Suppressor macrophage (primary cell): ENCODE measurements at regions not wholly inside any gene's neighbourhood (a gene's known extent, or its start where the extent isn't known, plus 50 kb on each side); places are given as distances from the start of the nearest gene placed in this dataset.

ENCODE experiments used
- DNase-seq, 4 experiments: peaks; one replicate each; pipeline ENCODE4 v3.0.0-alpha.2; 2020 to 2022

DNA sequence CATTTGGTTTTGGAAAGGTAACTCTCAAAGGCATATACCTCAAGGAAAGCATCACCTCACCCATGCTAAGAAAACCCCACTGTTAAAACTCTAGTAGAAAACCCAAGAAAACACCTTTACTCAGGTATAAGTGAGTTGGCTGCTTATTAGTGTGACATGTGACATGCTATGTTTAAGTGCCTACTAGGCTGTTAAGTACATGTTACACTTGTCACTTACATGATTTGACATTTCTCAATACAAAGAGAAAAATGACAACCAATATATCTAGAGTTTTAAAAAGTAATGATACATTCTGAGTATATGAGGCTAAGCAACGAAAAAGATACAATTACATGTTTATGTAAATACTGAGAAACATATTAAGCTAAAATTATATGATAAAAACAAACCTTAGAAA lies 1548.3 kb upstream of the TENM3 start:
- DNase-seq = no peak

- DNase-seq = no peak
Measured at GRCh38 chr4:180695851-180696250, 1547.4 kb upstream of the TENM3 start.

- DNase-seq = no peak
Measured at GRCh38 chr4:180696460-180697092, 1546.6 kb upstream of the TENM3 start.

- no peak for DNase-seq
Measured at GRCh38 chr4:180698550-180699195, 1544.5 kb upstream of the TENM3 start.

DNA sequence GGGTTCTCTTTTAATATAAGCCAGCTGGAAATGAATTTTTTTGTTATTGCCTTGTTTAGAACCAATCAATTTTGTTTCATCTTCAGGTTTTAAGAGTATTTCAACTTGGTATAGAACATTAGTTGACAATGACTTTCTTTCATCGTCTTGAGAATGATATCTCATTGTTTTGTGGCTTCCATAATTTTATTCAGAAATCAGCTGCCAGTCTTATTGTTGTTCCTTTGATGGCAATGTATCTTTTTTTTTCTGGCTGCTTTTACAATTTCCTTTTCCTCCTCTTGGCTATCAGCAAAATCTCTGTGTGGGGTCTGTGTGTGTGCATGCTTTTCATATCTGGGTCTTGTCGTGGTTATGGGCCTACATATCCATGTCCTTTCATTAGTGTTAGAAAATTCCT lies 1536.4 kb upstream of the TENM3 start:
- no peak for DNase-seq

DNA sequence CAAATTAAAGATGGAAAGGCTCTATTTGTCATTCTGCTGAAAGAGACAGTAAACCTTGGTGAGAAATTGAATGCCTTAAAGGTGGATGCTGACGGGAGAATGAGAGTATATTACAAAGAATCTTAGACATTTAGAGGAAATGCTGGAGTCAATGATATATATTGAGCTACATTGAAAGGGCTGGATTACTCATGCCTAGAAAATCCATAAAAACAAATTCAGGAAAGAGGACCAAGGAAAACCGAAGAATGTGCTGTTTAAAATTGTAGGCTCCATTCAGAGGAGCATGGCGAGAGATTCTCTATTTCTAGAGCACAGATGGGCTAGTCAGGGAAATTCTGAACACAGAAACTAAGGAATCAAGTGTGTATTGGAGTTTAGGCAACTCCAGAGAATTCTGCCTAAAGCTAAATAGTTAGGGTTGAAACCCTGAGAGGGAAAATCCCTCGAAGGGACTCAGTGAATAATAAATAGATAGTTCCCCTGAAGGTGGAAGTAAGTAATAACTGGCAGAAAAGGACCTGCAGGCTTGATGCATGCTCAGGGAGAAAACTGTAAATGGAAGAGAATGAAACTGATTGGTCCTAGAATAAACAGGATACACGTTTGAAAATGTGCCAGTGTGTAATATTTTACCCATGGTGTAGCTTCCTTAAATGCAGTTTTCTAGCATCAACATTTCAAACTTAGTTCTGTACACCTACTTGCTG lies 1532.4 kb upstream of the TENM3 start:
- DNase-seq = no peak

DNA sequence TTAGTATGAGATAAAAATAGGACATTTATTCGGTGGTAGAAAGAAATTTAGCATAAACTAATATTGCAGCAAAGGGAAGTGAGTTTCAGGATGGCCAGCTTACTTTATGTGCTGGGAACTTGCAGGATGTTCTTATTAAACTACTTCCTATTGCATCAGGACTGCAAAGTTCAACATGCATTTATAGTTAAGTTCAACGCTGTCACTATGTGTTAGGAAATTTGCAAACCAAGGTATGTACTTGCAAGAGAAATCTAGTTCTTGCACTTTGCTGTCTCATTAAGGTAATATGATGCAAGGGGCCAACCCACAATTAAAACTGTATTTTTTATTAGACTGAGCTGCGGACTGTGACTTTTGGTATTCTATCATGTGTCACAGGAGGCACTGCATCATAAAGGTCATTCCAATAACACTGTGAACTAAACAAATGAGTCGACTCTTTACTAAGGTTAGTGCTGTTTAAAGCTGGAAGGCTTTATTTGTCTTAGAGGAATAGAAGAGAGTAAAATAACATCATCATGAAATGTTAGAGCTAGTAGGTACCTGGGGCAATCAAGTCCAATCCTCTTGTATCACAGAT lies 1525.7 kb upstream of the TENM3 start:
- no peak for DNase-seq

GRCh38 chr4:180721356-180721755 lies 1521.8 kb upstream of the TENM3 start:
- no peak for DNase-seq

- no peak for DNase-seq
Measured at GRCh38 chr4:180726611-180727010, 1516.6 kb upstream of the TENM3 start.

GRCh38 chr4:180727478-180727877 lies 1515.7 kb upstream of the TENM3 start:
- DNase-seq = no peak

GRCh38 chr4:180734753-180735432 lies 1508.3 kb upstream of the TENM3 start:
- no peak for DNase-seq

- no peak for DNase-seq
Measured at GRCh38 chr4:180741703-180742102, 1501.5 kb upstream of the TENM3 start.

- DNase-seq = no peak
Measured at GRCh38 chr4:180745019-180745418, 1498.2 kb upstream of the TENM3 start.

DNA sequence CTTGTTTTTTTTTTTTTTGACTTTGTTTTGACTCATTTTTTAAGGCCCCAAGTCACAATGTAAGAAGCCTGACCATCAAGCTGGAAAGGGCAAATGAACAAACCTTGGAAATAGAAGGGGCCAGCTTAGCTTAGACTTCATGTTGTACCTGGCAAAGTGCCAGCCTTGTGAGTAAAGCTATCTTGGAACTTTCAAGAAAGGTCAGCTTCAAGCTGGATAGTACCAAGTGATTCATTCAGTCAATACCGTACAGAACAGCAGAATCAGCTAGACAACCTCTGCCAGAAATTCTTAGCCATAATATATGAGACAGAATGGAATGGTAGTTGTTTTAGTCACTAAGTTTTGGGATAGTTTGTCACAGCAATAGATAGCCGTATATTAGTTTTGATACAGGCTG lies 1492.2 kb upstream of the TENM3 start:
- DNase-seq = no peak

DNA sequence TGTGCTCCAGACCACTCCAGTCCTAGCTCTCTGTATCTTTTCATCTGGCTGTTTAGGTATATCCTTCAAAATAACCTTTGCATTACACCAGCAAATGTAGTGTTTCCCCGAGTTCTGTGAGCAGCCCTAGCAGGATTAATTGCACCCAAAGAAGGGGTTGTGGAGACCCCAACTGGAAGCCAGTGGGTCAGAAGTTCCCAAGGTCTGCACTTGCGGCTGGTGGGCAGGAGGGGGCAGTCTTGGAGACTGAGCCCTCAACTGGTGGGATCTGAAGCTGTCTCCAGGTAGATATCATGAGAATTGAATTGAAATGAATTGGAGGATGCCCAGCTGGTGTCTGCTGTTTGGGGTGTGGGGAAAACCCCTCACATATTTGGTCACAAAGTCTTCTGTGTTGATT lies 1485.3 kb upstream of the TENM3 start:
- DNase-seq = no peak

DNA sequence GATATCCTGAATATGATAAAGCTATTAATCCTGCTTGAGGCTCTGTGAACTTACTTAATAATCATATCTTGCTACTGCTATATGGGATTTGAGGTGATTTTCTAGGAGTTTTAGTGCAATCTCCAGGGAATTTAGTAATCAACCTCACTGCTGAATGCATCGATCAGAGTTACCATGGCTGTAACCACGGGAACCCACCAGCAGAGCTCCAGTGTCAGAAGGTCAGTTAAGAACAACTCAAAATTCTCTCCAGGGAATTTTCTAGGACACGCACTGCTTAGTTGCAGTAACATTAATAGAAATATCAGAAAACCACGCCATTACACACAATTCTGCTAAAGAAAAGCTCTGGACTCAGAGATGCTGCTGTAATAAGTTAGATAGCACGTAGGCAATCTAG lies 1477.2 kb upstream of the TENM3 start:
- DNase-seq = no peak

DNA sequence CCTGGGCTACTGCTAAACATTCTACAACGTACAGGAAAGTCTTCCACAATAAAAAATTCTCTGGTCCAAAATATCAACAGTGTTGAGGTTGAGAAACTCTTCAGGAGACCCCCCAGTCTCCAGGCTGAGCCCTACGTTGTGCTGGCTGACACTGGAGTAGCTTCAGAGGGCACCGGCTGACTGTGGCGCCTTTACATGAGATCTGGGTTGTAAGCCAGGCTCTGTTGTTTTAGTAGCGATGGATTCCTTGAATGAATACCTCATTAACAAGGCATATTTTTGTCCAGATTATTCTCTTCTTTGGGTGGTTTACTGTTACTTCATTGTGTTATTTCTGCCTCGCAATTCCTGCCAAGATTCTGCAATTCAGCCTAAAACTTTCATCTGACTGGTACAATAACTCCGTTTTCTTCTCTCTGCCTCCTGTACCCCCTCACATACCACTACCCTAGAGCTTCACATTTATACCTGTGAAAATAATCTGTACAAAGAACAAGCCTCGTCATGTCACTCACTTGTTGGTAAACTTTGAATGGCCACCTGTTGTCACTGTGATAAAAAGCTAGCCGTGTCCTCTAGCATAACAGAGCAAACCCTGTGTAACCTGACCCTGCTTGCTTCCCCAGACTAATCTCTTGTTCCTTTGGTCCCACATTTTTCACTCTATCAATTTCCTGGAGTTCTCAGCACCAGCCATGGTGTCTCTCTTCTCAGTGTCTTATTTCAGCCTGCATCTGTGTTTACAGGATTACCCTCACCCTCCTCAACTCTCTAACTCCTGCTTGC lies 1476.1 kb upstream of the TENM3 start:
- DNase-seq = no peak

DNA sequence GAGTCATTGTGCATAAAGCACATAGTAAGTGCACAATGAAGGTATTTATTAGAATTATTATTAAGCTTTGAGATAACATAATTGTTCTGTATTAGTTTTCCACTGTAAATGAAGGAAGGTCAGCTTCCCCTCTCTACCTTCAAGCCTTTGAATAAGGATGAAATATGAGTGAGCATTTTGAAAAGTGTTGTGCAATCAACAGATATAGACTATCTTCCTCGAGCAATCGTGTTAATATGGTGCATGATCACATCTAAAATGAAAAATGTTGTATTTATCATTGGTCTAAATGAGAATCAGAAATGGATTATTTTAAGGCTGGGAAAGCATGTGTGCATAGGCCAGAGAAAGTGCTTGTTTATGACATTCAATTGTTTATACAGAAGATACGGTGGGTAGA lies 1474.6 kb upstream of the TENM3 start:
- no peak for DNase-seq

GRCh38 chr4:180769791-180770190 lies 1473.4 kb upstream of the TENM3 start:
- no peak for DNase-seq

GRCh38 chr4:180770265-180770664 lies 1472.9 kb upstream of the TENM3 start:
- DNase-seq = no peak

DNA sequence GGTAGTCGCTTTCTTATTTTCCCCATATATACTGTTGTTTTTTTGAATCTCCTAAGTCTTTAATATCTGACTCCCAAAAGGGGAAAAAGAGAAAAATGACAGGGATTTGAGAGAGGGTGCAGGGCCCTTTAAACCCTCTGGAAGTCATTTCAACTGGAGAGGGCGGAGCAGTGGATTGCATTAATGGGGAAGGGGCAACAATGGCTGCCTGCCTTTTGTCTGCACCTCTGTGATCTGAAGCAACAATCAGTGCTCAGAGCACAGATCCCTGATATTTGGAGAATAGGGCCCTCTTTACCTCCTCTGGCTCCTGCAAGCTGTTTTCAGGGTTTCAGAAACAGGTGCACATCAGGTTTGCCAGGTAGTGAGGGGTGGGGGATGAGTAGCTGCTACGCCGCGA lies 1458.3 kb upstream of the TENM3 start:
- no peak for DNase-seq

DNA sequence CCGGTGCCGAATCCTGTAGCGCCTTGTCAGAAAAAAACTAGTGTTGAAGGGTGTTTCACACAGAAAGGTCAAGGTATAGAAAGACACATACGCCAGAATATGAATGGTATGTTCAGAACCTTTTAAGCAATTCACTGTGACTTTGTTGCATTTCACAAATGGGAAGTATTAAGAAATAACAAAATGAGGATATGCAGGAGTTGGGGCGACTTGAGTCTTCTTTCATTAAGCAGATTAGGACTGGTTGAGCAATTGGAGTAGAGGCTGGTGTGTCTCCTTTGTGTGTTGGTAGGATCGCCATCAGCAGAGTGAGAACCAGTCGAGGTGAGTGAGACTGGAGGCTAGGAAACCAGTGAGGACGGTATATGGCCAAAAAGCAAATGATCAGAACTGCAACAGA lies 1454.5 kb upstream of the TENM3 start:
- DNase-seq = peak in 3 of 4 experiments; percentile 8 to 52 (median 43)
